NCI-H524 treated with DMSO at 0.1 percent for 48 hours (cell line): ENCODE measurements at regions not wholly inside any gene's neighbourhood (a gene's known extent, or its start where the extent isn't known, plus 50 kb on each side); places are given as distances from the start of the nearest gene placed in this dataset.

Experiments used
- DNase-seq: peaks from one replicate; lab custom pipeline; 2025; lab: John Stamatoyannopoulos, UW

DNA sequence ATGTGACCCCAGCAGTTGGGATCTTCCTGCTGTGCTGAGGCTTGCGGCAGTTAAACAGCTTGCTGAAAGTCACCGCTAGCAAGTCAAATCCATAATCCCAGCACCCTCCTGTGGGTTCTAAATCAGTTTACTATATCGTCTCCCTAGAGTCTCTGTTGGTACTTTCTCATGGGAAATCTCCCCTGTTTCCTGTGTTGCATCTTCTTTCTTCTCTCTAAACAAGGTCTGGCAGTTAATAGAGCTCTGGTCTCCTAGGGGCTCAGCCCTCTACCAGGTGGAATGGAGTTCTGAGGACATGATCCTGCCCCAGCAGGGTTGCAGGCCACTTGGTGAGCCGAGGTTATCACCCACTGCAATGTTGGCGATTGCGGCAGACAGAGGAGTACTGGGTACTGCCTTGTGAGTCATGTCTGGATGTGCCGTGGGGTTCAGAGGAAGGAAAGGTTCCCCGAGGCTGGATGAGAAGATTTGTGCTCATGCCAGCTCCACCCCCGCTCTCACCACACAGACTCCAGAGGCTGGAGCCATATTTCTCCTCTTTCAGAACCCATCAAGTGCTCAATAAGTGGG, 59.4 kb upstream of the SIX2 start:
- no peak for DNase-seq

DNA sequence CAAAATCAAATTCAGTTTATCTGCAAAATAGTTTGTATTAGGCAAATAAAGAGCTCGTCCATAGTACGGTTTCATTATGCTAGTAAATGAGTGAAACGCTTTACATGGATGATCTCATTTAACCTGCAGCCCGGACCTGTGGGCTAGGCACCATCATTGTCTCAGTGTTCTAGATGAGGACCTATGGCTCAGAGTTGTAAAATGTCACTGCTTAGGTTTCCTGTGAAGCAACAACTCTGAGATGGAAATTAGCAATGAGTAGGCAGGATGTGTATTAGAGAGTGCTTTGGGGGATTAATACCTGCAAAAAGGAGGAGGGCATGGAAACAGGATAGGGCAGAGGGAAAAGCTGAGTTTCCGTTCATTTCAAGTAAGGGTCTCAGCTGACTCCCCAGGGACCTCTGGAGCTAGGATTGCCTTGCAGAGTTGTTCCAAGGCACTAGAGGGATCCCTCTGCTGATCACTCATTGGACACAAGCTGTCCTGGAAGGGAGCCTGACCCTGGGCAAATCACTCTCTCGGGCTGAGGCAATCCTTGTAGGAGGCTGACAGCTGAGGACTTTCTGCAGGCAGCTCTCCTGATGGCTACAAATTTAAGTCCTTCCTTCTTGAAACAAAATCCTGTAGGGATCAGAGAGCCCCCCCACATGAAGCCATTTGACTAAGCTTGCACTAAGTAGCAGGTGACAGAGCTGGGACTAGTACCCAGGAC, 58.8 kb upstream of the SIX2 start:
- peak; percentile 99 for DNase-seq
